HS-5 (cell line): ENCODE measurements at regions not wholly inside any gene's neighbourhood (a gene's known extent, or its start where the extent isn't known, plus 50 kb on each side); places are given as distances from the start of the nearest gene placed in this dataset.
"Not testable (repeated sequence)": the region's sequence is repeated elsewhere in the genome, so short reads cannot be mapped to it uniquely, and the experiment has no call there.

Experiments used
- DNase-seq: peaks from one replicate; pipeline ENCODE4 v3.0.0-alpha.2; 2012; ENCODE audit warnings: low read depth

- DNase-seq, result no peak
Measured at GRCh38 chr3:104920512-104920911, 446.2 kb upstream of the ALCAM start.

- DNase-seq, result no peak
Measured at GRCh38 chr3:104933972-104934371, 432.7 kb upstream of the ALCAM start.

- DNase-seq, result no peak
Measured at GRCh38 chr3:104935613-104936012, 431.1 kb upstream of the ALCAM start.

DNA sequence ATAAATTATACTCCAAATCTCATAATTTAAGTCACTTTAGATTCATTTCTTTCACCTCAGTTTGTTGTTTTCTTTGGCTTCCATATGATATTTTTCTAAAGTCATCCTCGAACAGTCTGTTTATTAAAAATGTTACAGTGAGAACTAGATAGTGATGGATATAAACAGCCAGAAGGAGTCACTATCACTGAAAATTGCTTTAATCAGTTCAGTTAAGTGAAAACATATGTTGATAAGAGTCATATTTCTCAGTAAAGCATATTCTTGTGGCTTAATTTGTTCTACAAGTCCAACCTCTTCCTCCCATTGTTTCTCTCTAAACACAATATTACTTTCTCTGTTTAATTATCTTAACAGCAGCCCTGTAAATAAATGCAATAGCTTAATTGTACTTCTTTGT, 427.5 kb upstream of the ALCAM start:
- DNase-seq, result no peak

DNA sequence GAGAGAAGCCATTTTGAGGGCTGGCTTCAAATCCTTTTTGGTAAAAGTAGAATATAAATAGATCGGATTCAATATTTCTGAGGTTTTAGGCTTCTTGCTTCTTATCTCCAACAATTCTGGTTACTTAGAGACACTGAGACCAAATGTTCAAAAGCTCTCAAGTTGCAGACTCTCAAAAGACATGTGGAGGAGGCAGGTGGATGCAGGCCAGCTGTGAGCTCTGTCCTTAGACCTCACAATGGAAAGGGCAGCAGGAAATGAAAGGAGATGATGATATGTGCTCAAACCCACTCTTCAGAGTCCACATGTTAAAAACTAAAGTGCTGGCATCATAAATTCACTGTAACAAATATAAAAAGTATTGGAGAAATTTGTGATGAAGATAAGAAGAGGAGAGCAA, 424.9 kb upstream of the ALCAM start:
- DNase-seq, result no peak

DNA sequence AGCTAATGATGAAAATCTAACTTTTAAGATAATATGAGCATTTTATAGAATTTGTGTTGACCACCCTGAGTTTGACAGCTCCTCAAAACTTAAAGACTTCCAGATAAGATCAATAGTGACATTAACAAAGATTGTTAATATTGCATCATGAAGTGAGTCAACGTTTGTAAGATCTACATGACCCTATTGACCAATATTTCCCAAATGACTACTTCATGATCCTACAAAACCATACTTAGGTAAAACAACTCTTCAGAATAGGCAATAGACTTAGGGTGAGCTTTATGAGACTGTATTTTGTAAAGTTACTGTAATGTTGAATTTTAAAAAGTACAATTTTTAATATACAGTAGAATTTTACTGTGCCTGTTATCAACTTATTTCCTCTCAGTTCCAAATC, 422.7 kb upstream of the ALCAM start:
- DNase-seq, result peak; percentile 6

DNA sequence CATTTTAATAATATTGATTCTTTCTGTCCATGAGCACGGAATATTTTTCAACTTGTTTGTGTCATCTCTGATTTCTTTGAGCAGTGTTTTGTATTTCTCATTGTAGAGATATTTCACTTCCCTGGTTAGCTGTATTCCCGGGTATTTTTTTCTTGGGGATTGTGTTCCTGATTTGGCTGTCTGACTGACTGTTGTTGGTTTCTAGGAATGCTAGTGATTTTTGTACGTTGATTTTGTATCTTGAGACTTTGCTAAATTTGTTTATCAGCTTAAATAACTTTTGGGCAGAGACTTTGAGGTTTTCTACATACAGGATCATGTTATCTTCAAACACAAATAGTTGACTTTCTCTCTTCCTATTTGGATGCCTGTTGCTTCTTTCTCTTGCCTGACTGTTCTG, 418.8 kb upstream of the ALCAM start:
- DNase-seq, result no peak

DNA sequence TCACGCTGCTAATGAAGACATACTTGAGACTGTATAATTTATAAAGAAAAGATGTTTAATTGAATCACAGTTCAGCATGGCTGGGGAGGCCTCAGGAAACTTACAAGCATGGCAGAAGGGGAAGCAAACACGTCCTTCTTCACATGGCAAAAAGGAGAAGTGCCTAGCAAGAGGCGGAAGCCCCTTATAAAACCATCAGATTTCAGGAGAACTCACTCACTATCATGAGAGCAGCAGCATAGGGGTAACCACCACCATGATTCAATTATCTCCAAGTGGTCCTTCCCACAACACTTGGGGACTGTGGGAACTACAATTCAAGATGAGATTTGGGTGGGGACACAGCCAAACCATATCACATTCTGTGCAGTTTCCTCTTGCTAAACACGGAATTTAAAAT, 416.9 kb upstream of the ALCAM start:
- DNase-seq, result not testable (repeated sequence)

GRCh38 chr3:104951426-104951825, 415.3 kb upstream of the ALCAM start:
- no peak for DNase-seq

GRCh38 chr3:104952146-104952972, 414.4 kb upstream of the ALCAM start:
- peak; percentile 35 for DNase-seq

- no peak for DNase-seq
Measured at GRCh38 chr3:104956620-104957345, 409.9 kb upstream of the ALCAM start.

- DNase-seq, result peak; percentile 33
Measured at GRCh38 chr3:104960579-104960978, 406.1 kb upstream of the ALCAM start.

- no peak for DNase-seq
Measured at GRCh38 chr3:104961851-104962250, 404.9 kb upstream of the ALCAM start.

DNA sequence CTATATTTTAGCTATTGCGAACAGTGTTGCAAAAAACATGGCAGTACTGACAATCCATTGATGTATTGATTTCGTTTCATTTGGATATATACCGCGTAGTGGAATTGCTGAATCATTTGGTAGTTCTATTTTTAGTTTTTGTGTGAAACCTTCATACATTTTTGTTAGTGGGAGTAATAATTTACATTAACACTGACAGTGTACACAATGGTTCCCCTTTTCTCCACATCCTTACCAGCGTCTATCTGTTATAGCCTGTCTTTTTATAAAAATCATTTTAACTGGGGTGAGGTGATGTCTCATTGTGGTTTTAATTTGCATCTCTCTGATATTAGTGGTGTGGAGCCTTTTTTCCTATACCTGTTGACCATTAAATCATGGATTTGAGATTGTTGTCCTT, 392.4 kb upstream of the ALCAM start:
- DNase-seq, result no peak

- DNase-seq, result no peak
Measured at GRCh38 chr3:104977719-104978118, 389.0 kb upstream of the ALCAM start.

DNA sequence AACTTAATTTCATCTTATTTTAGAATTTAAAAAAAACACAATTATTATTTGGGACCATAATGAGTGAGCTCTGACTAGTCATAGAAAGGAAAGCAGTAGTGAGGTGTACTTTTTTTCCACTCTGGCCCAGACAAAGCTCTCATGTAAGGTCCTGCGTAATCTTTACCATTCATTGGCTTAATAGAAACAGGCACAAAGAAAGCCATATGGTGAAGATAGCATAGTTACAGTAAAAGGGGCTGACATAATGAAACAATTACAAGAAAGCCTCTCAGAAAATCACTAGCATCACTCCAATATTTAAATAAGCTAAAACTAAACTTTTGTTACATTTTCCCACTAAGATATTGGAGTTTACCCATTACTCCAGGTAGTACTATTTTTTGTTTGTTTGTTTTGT, 384.6 kb upstream of the ALCAM start:
- no peak for DNase-seq

DNA sequence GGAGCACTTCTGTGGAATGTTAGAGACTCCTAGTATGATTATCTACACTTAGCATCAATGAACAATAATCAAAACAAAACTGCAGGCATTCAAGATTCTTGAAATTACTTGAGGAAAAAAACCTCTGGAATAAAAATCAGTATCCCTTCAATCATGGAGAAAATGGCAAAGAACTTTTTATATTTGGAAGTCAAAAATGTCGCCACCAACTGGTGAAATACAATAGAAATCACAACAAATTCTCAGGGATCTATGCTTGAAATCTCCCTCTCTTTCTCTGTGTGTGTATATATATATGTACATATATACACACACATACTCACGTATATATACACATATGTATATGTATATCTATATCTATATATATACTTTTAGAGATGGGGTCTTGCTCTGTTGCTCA, 378.9 kb upstream of the ALCAM start:
- DNase-seq, result no peak

GRCh38 chr3:104988496-104988895, 378.2 kb upstream of the ALCAM start:
- no peak for DNase-seq

GRCh38 chr3:104989878-104990277, 376.8 kb upstream of the ALCAM start:
- DNase-seq, result no peak

GRCh38 chr3:104990758-104991157, 376.0 kb upstream of the ALCAM start:
- no peak for DNase-seq

DNA sequence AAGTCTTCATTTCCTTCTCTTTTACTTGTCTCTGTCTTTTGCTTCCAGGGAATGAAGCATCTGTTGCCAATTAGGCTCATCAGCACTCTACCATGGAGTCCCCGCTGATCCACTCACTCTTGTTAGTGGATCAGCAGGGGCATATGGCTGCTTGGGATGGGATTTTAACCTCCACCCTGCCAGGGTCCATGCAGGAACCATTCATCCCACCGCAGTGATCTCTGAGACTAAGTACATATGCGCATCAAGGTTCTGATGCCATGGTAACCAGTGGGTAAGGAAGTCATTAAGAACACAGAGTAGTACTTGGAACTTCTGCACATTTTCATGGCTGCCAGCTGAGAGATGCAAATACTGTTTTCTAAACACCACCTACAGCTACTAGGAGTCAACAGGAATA, 374.0 kb upstream of the ALCAM start:
- no peak for DNase-seq

DNA sequence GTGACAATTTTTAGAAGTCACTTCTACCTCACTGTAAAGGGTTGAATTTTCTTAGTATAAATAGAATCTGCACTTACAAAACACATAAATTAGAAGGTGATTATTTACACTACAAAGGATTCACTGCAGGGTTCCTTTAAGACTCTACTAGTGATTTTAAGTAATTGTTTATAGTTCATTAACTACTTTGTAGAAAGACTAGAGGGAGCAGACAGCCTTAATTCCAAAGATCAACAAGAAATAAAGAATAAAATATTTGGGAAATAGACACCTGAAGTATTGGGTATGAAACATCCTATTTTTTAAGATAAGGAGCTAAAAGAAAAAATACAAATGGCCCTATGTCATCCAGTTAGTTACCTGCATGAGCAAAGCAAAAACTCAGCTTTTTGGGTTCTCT, 360.5 kb upstream of the ALCAM start:
- no peak for DNase-seq

- no peak for DNase-seq
Measured at GRCh38 chr3:105013657-105014056, 353.1 kb upstream of the ALCAM start.

- no peak for DNase-seq
Measured at GRCh38 chr3:105014631-105015030, 352.1 kb upstream of the ALCAM start.
